ENCODE measurements at regions not wholly inside any gene's neighbourhood (a gene's known extent, or its start where the extent isn't known, plus 50 kb on each side); places are given as distances from the start of the nearest gene placed in this dataset.

DNA sequence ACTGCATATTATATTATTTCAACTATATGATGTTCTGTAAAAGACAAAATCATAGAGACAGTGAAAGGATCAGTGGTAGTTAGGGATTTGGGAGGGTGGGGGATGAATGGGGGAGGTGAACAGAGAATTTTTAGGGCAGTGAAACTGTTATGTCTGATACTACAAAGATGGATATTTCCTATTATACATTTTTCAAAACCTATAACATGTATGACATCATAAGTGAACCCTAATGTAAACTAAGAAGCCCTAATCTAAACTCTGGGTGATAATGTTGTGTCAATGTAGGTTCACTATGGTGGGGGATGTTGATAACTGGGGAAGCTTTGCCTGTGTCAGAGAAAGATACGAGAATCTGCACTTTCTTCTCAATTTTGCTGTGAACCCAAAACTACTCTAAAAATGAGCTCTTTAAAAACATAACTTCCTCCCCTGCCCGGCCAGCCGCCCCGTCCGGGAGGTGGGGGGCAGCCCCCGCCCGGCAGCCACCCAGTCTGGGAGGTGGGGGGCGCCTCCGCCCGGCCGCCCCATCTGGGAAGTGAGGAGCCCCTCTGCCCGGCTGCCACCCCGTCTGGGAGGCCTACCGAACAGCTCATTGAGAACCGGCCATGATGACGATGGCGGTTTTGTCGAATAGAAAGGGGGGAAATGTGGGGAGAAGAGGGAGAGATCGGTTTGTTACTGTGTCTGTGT is 234.4 kb downstream of the RPIA start:
- in situ Hi-C loops (cut with MboI; ENCODE audit: low sequenced_read_pairs in 4 of 4) (no loop called here), intact Hi-C loops (cut with DNase I; ENCODE audit: low total_unique reads) (no loop called here)
- DNase-seq (no peak), ATAC-seq (no peak)
- H3K27me3 ChIP-seq: no peaks in the 10 kb centered on the region
- no peaks in the 10 kb centered on the region for H3K36me3 ChIP-seq
- no peak overlapping the region for H3K4me3 ChIP-seq
- no peak overlapping the region for H3K27ac ChIP-seq
- no peaks in the 10 kb centered on the region for H3K9me3 ChIP-seq
- TF ChIP-seq POLR2A (IDR thresholded peaks at IDR 0.05): no peak
- TF ChIP-seq, protein P1, sequence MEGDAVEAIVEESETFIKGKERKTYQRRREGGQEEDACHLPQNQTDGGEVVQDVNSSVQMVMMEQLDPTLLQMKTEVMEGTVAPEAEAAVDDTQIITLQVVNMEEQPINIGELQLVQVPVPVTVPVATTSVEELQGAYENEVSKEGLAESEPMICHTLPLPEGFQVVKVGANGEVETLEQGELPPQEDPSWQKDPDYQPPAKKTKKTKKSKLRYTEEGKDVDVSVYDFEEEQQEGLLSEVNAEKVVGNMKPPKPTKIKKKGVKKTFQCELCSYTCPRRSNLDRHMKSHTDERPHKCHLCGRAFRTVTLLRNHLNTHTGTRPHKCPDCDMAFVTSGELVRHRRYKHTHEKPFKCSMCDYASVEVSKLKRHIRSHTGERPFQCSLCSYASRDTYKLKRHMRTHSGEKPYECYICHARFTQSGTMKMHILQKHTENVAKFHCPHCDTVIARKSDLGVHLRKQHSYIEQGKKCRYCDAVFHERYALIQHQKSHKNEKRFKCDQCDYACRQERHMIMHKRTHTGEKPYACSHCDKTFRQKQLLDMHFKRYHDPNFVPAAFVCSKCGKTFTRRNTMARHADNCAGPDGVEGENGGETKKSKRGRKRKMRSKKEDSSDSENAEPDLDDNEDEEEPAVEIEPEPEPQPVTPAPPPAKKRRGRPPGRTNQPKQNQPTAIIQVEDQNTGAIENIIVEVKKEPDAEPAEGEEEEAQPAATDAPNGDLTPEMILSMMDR (IDR thresholded peaks at IDR 0.05 in 4 of 5, conservative IDR thresholded peaks at IDR 0.05 in 1 of 5): no peak
- no peaks in the 10 kb centered on the region for H3K4me1 ChIP-seq

- Histone ChIP-seq H3K9me3 (no peaks in the 10 kb centered on the region), H3K36me3 (no peaks in the 10 kb centered on the region), H3K27ac (no peak overlapping the region), H3K4me3 (no peak overlapping the region), H3K27me3 (no peaks in the 10 kb centered on the region), H3K4me1 (no peaks in the 10 kb centered on the region)
- DNase-seq (no peak), ATAC-seq (no peak)
- in situ Hi-C loops (cut with MboI; ENCODE audit: low sequenced_read_pairs in 4 of 4): no loop called here
- no peak for TF ChIP-seq POLR2A (IDR thresholded peaks at IDR 0.05)
- TF ChIP-seq, protein P1 (IDR thresholded peaks at IDR 0.05 in 4 of 5, conservative IDR thresholded peaks at IDR 0.05 in 1 of 5): no peak
- intact Hi-C loops (cut with DNase I; ENCODE audit: low total_unique reads): no loop called here
Measured at GRCh38 chr2:88927128-88927527, 235.7 kb downstream of the RPIA start.

DNA sequence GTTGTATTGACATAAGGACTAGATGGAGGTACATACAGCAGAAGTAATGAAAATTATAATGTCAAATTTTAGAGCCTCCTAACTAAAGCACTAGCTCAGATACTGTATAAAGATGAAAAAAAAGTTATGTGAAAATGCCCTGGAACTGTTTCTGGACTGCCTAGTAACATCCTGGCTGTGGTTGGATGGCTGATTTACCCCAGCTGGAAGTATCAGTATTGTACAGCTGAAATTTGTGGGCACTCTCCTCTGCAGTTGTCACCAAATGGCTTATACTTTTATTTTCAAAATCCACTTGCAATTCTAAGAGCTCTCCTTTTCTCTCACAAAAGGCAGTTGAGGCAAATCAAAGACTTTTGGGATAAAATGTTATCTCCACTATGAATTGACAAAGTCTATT is 239.2 kb downstream of the RPIA start:
- Histone ChIP-seq H3K36me3 (no peaks in the 10 kb centered on the region), H3K4me3 (no peak overlapping the region), H3K9me3 (no peaks in the 10 kb centered on the region), H3K4me1 (peaks cover 0 to 5% of the 10 kb centered on the region in 2 donors), H3K27me3 (no peaks in the 10 kb centered on the region), H3K27ac (no peak overlapping the region)
- in situ Hi-C loops (cut with MboI; ENCODE audit: low sequenced_read_pairs in 4 of 4): no loop called here
- no peak for TF ChIP-seq POLR2A (IDR thresholded peaks at IDR 0.05)
- TF ChIP-seq, protein P1 (IDR thresholded peaks at IDR 0.05 in 4 of 5, conservative IDR thresholded peaks at IDR 0.05 in 1 of 5): no peak
- no peak for DNase-seq
- intact Hi-C loops (cut with DNase I; ENCODE audit: low total_unique reads): no loop called here
- ATAC-seq: no peak

DNA sequence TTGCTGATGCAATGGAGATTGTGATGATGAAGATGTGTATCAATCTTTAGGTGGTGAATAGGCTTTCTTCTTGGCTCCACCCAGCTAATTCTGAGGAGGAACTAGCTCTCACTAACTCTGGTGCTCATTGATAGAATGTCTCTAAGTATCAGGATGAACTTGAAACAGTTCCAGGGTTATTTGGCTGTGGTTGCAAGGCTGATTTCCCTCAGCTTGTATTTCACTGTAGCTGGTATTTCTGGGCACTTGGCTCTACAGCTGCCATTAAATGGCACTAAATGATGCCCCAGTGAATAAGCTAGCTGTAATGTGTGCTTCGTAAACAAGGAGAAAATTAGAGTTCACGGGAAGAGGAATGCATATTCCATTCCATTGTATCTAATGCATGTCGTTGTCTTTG is 241.2 kb downstream of the RPIA start:
- in situ Hi-C loops (cut with MboI; ENCODE audit: low sequenced_read_pairs in 4 of 4) (no loop called here), intact Hi-C loops (cut with DNase I; ENCODE audit: low total_unique reads) (no loop called here)
- Histone ChIP-seq H3K27me3 (no peaks in the 10 kb centered on the region), H3K9me3 (no peaks in the 10 kb centered on the region), H3K36me3 (no peaks in the 10 kb centered on the region), H3K4me3 (no peak overlapping the region), H3K27ac (no peak overlapping the region), H3K4me1 (peaks cover 0 to 5% of the 10 kb centered on the region in 2 donors)
- no peak for DNase-seq
- ATAC-seq: no peak
- TF ChIP-seq, protein P1 (IDR thresholded peaks at IDR 0.05 in 4 of 5, conservative IDR thresholded peaks at IDR 0.05 in 1 of 5): no peak
- TF ChIP-seq POLR2A (IDR thresholded peaks at IDR 0.05): no peak

DNA sequence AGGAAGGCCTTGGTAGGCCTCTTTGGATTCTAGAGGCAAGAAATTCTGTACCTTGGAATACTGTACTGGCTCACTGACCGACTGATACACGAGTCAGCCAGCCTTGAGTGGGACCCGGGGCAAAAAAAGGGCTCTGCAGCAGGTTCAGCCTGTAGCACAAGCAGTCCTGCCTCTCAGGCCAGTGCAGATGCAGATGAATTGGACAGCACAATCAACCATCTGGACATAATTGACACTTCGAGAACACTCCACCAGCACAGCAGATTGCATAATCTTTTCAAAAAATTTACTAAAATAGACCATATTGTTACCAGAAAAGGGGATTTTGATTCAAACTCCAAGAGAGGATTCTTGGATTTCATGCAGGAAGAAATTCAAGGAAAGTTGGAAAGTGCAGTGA is 241.6 kb downstream of the RPIA start:
- no peaks in the 10 kb centered on the region for H3K9me3 ChIP-seq
- no peak overlapping the region for H3K4me3 ChIP-seq
- in situ Hi-C loops (cut with MboI; ENCODE audit: low sequenced_read_pairs in 4 of 4): no loop called here
- no peaks in the 10 kb centered on the region for H3K36me3 ChIP-seq
- H3K4me1 ChIP-seq: peaks cover 0 to 5% of the 10 kb centered on the region in 2 donors
- no peak for ATAC-seq
- intact Hi-C loops (cut with DNase I; ENCODE audit: low total_unique reads): no loop called here
- no peak for TF ChIP-seq POLR2A (IDR thresholded peaks at IDR 0.05)
- TF ChIP-seq, protein P1 (IDR thresholded peaks at IDR 0.05 in 4 of 5, conservative IDR thresholded peaks at IDR 0.05 in 1 of 5): no peak
- H3K27ac ChIP-seq: no peak overlapping the region
- no peaks in the 10 kb centered on the region for H3K27me3 ChIP-seq
- no peak for DNase-seq

Data from gastrocnemius medialis (tissue), 4 donors.